ENCODE measurements at regions not wholly inside any gene's neighbourhood (a gene's known extent, or its start where the extent isn't known, plus 50 kb on each side); places are given as distances from the start of the nearest gene placed in this dataset.

DNA sequence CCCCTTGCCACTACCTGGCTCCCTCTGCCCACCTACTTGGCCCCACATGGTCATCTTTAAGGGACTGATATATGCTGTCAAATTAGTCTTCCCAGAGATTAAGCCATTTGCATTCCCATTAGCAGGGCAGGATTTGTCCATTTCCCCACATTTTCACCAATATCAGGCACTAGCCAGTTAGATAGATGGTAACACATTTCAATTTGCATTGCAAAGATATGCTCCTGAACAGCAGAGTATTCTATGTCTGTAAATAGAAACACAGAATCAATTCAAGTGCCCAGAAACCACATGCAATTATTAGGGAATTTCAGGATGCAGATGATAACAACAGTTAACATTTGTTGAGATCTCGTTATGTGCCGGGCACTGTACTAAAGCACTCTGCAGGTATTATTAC lies 92.6 kb upstream of the IL12B start:
- TF ChIP-seq, protein P1, sequence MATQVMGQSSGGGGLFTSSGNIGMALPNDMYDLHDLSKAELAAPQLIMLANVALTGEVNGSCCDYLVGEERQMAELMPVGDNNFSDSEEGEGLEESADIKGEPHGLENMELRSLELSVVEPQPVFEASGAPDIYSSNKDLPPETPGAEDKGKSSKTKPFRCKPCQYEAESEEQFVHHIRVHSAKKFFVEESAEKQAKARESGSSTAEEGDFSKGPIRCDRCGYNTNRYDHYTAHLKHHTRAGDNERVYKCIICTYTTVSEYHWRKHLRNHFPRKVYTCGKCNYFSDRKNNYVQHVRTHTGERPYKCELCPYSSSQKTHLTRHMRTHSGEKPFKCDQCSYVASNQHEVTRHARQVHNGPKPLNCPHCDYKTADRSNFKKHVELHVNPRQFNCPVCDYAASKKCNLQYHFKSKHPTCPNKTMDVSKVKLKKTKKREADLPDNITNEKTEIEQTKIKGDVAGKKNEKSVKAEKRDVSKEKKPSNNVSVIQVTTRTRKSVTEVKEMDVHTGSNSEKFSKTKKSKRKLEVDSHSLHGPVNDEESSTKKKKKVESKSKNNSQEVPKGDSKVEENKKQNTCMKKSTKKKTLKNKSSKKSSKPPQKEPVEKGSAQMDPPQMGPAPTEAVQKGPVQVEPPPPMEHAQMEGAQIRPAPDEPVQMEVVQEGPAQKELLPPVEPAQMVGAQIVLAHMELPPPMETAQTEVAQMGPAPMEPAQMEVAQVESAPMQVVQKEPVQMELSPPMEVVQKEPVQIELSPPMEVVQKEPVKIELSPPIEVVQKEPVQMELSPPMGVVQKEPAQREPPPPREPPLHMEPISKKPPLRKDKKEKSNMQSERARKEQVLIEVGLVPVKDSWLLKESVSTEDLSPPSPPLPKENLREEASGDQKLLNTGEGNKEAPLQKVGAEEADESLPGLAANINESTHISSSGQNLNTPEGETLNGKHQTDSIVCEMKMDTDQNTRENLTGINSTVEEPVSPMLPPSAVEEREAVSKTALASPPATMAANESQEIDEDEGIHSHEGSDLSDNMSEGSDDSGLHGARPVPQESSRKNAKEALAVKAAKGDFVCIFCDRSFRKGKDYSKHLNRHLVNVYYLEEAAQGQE (IDR thresholded peaks at IDR 0.05) = no peak
- TF ChIP-seq SP1 (IDR thresholded peaks at IDR 0.05) = no peak
- no peaks in the 10 kb centered on the region for H3K27me3 ChIP-seq (ENCODE audit: control insufficient read depth in 4 of 4, insufficient read depth in 4 of 4, low read length in 3 of 4)
- no peaks in the 10 kb centered on the region for H3K9me3 ChIP-seq (ENCODE audit: control insufficient read depth in 4 of 4, low read length in 3 of 4)
- 97% methylated on average over 2 of the region's 2 CpGs for WGBS
- no peaks in the 10 kb centered on the region for H3K4me1 ChIP-seq (ENCODE audit: control insufficient read depth in 4 of 4, insufficient read depth in 4 of 4, low read length in 3 of 4)
- no peak for DNase-seq (ENCODE audit: low spot score)
- H3K9ac ChIP-seq (ENCODE audit: low read depth in 1 of 2, low read length in 2 of 2) = no peak overlapping the region
- H3K27ac ChIP-seq (ENCODE audit: low read depth in 1 of 2, low read length in 2 of 2) = no peak overlapping the region
- no peak overlapping the region for H3K4me3 ChIP-seq (ENCODE audit: low read depth in 1 of 3, low read length in 3 of 3)
- H3K36me3 ChIP-seq (ENCODE audit: control insufficient read depth in 4 of 4, insufficient read depth in 3 of 4, low read depth in 1 of 4, low read length in 3 of 4) = no peaks in the 10 kb centered on the region

DNA sequence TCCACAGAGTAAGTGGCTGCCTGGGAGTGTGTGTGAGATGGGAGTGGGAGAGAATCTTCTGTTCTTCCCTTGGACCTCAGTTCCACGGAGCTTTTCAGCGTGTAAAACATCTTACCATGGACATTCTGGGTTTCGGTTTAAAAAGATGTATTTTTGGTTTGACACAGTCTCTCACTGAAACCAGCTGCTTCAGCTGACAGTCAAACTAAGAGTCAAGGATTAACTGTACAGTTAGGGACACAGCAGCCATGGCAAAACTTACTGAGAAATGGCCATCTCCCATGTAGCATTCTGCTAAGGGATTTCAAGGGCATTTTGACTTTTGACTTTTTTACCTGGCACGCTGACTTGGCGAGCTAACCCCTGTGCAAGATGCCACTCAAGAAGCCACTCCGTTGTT lies 93.8 kb upstream of the IL12B start:
- H3K9me3 ChIP-seq (ENCODE audit: control insufficient read depth in 4 of 4, low read length in 3 of 4) = no peaks in the 10 kb centered on the region
- DNase-seq (ENCODE audit: low spot score) = no peak
- WGBS = 89% methylated on average over 6 of the region's 6 CpGs
- no peak overlapping the region for H3K4me3 ChIP-seq (ENCODE audit: low read depth in 1 of 3, low read length in 3 of 3)
- no peak overlapping the region for H3K27ac ChIP-seq (ENCODE audit: low read depth in 1 of 2, low read length in 2 of 2)
- H3K9ac ChIP-seq (ENCODE audit: low read depth in 1 of 2, low read length in 2 of 2) = no peak overlapping the region
- no peaks in the 10 kb centered on the region for H3K27me3 ChIP-seq (ENCODE audit: control insufficient read depth in 4 of 4, insufficient read depth in 4 of 4, low read length in 3 of 4)
- TF ChIP-seq, protein P2, sequence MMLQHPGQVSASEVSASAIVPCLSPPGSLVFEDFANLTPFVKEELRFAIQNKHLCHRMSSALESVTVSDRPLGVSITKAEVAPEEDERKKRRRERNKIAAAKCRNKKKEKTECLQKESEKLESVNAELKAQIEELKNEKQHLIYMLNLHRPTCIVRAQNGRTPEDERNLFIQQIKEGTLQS (IDR thresholded peaks at IDR 0.05) = no peak
- TF ChIP-seq GABPA (IDR thresholded peaks at IDR 0.05 in 1 of 2, conservative IDR thresholded peaks at IDR 0.05 in 1 of 2) = no peak
- no peak for TF ChIP-seq SP1 (IDR thresholded peaks at IDR 0.05)
- no peak for TF ChIP-seq YY1 (IDR thresholded peaks at IDR 0.05)
- TF ChIP-seq, protein P1 (IDR thresholded peaks at IDR 0.05) = no peak
- TF ChIP-seq FOXA1 (IDR thresholded peaks at IDR 0.05) = no peak
- TF ChIP-seq, protein P3, sequence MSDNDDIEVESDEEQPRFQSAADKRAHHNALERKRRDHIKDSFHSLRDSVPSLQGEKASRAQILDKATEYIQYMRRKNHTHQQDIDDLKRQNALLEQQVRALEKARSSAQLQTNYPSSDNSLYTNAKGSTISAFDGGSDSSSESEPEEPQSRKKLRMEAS (IDR thresholded peaks at IDR 0.05) = no peak
- TF ChIP-seq ZBTB33 (IDR thresholded peaks at IDR 0.05) = no peak
- no peak for TF ChIP-seq NR2F2 (IDR thresholded peaks at IDR 0.05)
- TF ChIP-seq EGR1 (IDR thresholded peaks at IDR 0.05; ENCODE audit: low read depth in 2 of 2) = no peak
- no peak for TF ChIP-seq FOXA2 (IDR thresholded peaks at IDR 0.05)
- TF ChIP-seq JUND (IDR thresholded peaks at IDR 0.05) = no peak
- no peak for TF ChIP-seq RAD21 (IDR thresholded peaks at IDR 0.05)
- no peak for TF ChIP-seq HNF4G (IDR thresholded peaks at IDR 0.05)
- TF ChIP-seq HNF4A (conservative IDR thresholded peaks at IDR 0.05) = no peak
- TF ChIP-seq TAF1 (conservative IDR thresholded peaks at IDR 0.05) = no peak
- TF ChIP-seq, protein P4, sequence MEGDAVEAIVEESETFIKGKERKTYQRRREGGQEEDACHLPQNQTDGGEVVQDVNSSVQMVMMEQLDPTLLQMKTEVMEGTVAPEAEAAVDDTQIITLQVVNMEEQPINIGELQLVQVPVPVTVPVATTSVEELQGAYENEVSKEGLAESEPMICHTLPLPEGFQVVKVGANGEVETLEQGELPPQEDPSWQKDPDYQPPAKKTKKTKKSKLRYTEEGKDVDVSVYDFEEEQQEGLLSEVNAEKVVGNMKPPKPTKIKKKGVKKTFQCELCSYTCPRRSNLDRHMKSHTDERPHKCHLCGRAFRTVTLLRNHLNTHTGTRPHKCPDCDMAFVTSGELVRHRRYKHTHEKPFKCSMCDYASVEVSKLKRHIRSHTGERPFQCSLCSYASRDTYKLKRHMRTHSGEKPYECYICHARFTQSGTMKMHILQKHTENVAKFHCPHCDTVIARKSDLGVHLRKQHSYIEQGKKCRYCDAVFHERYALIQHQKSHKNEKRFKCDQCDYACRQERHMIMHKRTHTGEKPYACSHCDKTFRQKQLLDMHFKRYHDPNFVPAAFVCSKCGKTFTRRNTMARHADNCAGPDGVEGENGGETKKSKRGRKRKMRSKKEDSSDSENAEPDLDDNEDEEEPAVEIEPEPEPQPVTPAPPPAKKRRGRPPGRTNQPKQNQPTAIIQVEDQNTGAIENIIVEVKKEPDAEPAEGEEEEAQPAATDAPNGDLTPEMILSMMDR (IDR thresholded peaks at IDR 0.05; ENCODE audit: low read depth, low read length, missing input control) = no peak
- no peaks in the 10 kb centered on the region for H3K4me1 ChIP-seq (ENCODE audit: control insufficient read depth in 4 of 4, insufficient read depth in 4 of 4, low read length in 3 of 4)
- no peaks in the 10 kb centered on the region for H3K36me3 ChIP-seq (ENCODE audit: control insufficient read depth in 4 of 4, insufficient read depth in 3 of 4, low read depth in 1 of 4, low read length in 3 of 4)
